Mammary epithelial cell (primary cell): ENCODE measurements at regions not wholly inside any gene's neighbourhood (a gene's known extent, or its start where the extent isn't known, plus 50 kb on each side); places are given as distances from the start of the nearest gene placed in this dataset.

Source experiments
- CTCF ChIP-seq, 2 donors: IDR thresholded peaks in 1 of 2; conservative IDR thresholded peaks in 1 of 2; 2 replicates each; pipeline ENCODE4 v1.5.1; 2011 to 2012; ENCODE audit warnings: inconsistent platforms in 2 of 2, low read length in 2 of 2, mild to moderate bottlenecking in 2 of 2, control low read depth in 1 of 2, low read depth in 1 of 2; ENCODE audit not compliant: insufficient read depth in 1 of 2; ENCODE audit errors: extremely low read depth in 1 of 2
- EZH2 ChIP-seq: IDR thresholded peaks from 2 replicates; pipeline ENCODE4 v1.6.1; 2012; ENCODE audit warnings: low read length, inconsistent platforms, borderline replicate concordance

DNA sequence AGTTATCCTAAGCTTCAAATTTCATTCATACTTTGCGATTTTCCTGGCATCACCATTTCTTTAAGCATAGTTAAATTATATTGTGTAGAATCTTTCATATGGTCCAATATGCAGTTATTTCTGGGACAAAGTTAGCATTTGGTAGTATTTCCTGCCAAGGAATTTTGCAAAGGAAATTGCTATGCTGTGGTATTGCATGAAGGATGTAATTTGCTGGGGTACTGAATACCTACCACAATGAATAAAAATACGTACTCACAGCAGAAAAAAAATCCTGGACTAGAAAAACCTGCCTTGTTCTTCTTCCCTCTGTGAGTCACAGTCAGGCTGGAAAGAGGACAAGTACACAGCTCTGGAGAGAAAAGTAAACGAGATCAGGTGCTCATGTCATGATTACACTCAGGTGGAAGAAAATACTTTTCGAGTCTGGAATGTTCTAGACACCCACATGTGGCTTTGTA is 241.2 kb downstream of the PTBP2 start:
- TF ChIP-seq EZH2: no peak
- no peak for TF ChIP-seq CTCF (conservative IDR thresholded peaks at IDR 0.05 in 1 of 2, IDR thresholded peaks at IDR 0.05 in 1 of 2; ENCODE audit: extremely low read depth in 1 of 2, insufficient read depth in 1 of 2, low read depth in 1 of 2, low read length in 2 of 2)
